Adrenal gland (tissue), 9 donors: ENCODE measurements at regions not wholly inside any gene's neighbourhood (a gene's known extent, or its start where the extent isn't known, plus 50 kb on each side); places are given as distances from the start of the nearest gene placed in this dataset.

Source experiments
- DNase-seq, 7 donors: peaks; one replicate each; pipeline ENCODE4 v3.0.0-alpha.2; 2019 to 2020
- H3K27ac ChIP-seq, 5 donors: fragments of 200-600 bp; sonication (generic) in 4 of 5; 1 replicate in 3 of 5; 2 replicates in 2 of 5; pipeline versions ENCODE4 v1.5.1 to v1.8.0; 2016 to 2020; ENCODE audit warnings: mild to moderate bottlenecking in 1 of 5
- H3K27me3 ChIP-seq: fragments of 200-600 bp; 2 replicates; pipeline ENCODE4 v1.8.0; 2021
- H3K36me3 ChIP-seq, 2 donors: fragments of 200-600 bp; replicated peaks in 1 of 2; 1 replicate in 1 of 2; 2 replicates in 1 of 2; pipeline versions ENCODE4 v1.5.1 to v1.8.0; 2018 to 2022
- H3K4me1 ChIP-seq, 2 donors: fragments of 200-600 bp; replicated peaks in 1 of 2; 1 replicate in 1 of 2; 2 replicates in 1 of 2; pipeline versions ENCODE4 v1.5.1 to v1.8.0; 2018 to 2021
- H3K4me3 ChIP-seq, 4 donors: fragments of 200-600 bp; sonication (generic) in 3 of 4; one replicate each; pipeline ENCODE4 v1.5.1; 2016 to 2018
- H3K9me3 ChIP-seq, 3 donors: fragments of 200-600 bp; sonication (generic) in 1 of 3; replicated peaks in 1 of 3; 1 replicate in 2 of 3; 2 replicates in 1 of 3; pipeline versions ENCODE4 v1.5.1 to v1.8.0; 2016 to 2021
- POLR2A ChIP-seq, 2 donors: fragments of 450-650 bp; IDR thresholded peaks; one replicate each; pipeline ENCODE4 v1.6.1; 2017; ENCODE audit warnings: antibody characterized with exemption in 2 of 2, mild to moderate bottlenecking in 2 of 2, moderate library complexity in 1 of 2
- WGBS, 4 donors: extraction: QIAGEN DNeasy Blood & Tissue Kit in 2 of 4; methylation state at CpG; one replicate each; pipeline versions ENCODE4 v1.1.5 to v1.1.7; 2013 to 2017; 5-methylcytosine and 5-hydroxymethylcytosine counted together
- intact Hi-C, 2 donors: fragments of 100-400 bp; cut with DNase I; formaldehyde crosslinking; loops; one replicate each; pipeline versions ENCODE4 v1.14.1 to v1.15.0; 2022 to 2023
- TF ChIP-seq, protein P1 (sequence below), 6 experiments: fragments of 450-650 bp in 4 of 6; fragments of 200-600 bp in 2 of 6; sonication (generic) in 1 of 6; IDR thresholded peaks; 1 replicate in 5 of 6; 2 replicates in 1 of 6; pipeline versions ENCODE4 v1.5.1 to v1.8.0; 2016 to 2021; ENCODE audit warnings: antibody characterized with exemption in 6 of 6, mild to moderate bottlenecking in 2 of 6, moderate library complexity in 1 of 6
- donor health status: healthy with polysubstance abuse.
- donor health status: Bipolar disorder and iron deficiency.
- donor health status: DM: yes; HTN: yes; CAD: no.
- donor health status: DM: no; HTN: no; CAD: no.
- donor health status: DM: no; HTN: no; CAD: no.

DNA sequence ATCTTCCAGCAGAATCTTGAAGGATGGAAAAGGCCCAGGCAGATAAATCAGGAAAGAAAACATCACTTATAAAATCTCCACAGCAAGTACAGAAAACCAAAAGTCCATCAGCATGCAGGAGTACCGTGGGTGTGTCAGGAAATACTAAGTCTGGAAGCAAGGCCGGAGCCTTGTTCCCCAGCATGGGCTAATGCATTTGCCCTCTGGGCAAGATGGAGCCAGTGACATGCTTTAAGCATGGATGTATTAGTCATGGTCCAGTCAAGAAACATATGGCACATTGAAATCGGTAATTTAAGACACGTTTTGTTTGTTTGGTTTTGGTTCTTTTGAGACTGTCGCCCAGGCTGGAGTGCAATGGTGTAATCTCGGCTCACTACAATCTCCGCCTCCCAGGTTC is 506.0 kb upstream of the JARID2 start:
- TF ChIP-seq, protein P1, sequence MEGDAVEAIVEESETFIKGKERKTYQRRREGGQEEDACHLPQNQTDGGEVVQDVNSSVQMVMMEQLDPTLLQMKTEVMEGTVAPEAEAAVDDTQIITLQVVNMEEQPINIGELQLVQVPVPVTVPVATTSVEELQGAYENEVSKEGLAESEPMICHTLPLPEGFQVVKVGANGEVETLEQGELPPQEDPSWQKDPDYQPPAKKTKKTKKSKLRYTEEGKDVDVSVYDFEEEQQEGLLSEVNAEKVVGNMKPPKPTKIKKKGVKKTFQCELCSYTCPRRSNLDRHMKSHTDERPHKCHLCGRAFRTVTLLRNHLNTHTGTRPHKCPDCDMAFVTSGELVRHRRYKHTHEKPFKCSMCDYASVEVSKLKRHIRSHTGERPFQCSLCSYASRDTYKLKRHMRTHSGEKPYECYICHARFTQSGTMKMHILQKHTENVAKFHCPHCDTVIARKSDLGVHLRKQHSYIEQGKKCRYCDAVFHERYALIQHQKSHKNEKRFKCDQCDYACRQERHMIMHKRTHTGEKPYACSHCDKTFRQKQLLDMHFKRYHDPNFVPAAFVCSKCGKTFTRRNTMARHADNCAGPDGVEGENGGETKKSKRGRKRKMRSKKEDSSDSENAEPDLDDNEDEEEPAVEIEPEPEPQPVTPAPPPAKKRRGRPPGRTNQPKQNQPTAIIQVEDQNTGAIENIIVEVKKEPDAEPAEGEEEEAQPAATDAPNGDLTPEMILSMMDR (IDR thresholded peaks at IDR 0.05) = no peak
- no peak for TF ChIP-seq POLR2A (IDR thresholded peaks at IDR 0.05)
- Histone ChIP-seq H3K4me1 (peaks cover 11 to 18% of the 10 kb centered on the region in 2 donors), H3K36me3 (no peaks in the 10 kb centered on the region), H3K4me3 (no peak overlapping the region), H3K9me3 (no peaks in the 10 kb centered on the region), H3K27ac (no peak overlapping the region), H3K27me3 (no peaks in the 10 kb centered on the region)
- intact Hi-C loops = no loop called here
- DNase-seq = no peak
- 77 to 97% (median 81%) methylated on average over 6 to 7 of the region's 7 CpGs for WGBS, 4 donors

DNA sequence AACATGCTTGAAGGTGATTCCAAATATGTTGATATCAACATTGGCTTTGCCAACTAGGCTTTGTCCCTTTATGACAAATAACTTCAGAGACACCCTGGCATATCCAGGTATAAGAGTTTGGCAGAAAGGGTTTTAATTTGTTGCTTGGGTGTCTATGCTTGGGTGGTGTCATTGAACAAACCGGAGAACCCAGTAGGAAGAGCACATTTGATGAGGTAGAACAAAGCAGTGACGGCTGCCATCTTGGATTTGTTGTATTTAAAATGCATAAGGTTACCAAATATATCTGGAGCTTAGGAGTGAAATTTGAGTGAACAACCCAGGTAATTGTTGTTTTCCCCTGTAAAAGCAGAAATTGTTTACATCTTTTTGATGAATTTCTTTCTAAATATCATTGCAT is 503.7 kb upstream of the JARID2 start:
- intact Hi-C loops = no loop called here
- DNase-seq = no peak
- no peaks in the 10 kb centered on the region for H3K36me3 ChIP-seq
- 96 to 100% (median 98%) methylated on average over 2 of the region's 2 CpGs for WGBS, 4 donors
- H3K4me1 ChIP-seq = peaks cover 11 to 18% of the 10 kb centered on the region in 2 donors
- H3K4me3 ChIP-seq = no peak overlapping the region
- H3K9me3 ChIP-seq = no peaks in the 10 kb centered on the region
- H3K27me3 ChIP-seq = no peaks in the 10 kb centered on the region
- TF ChIP-seq POLR2A (IDR thresholded peaks at IDR 0.05) = no peak
- TF ChIP-seq, protein P1 (IDR thresholded peaks at IDR 0.05) = no peak
- H3K27ac ChIP-seq = no peak overlapping the region

DNA sequence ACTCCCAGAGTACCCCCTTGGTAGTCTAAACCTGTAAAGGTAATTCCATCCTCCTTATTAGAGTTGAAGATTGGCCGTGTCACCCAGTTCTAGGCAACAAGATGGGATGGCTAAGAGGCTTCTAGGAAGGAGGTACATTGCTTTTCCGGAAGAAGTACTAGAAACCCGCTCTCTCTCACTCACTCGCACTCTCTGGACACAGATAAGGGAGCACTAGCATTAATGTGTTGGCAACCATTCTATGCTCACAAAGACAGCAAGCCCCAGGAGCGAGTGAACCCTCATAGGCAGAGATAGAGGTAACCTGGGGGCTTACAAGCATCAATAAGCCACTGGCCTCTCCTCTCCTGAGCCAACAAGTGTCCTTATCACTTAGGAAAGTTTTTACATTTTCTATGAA is 503.2 kb upstream of the JARID2 start:
- Histone ChIP-seq H3K36me3 (no peaks in the 10 kb centered on the region), H3K4me1 (peaks cover 11 to 18% of the 10 kb centered on the region in 2 donors), H3K27me3 (no peaks in the 10 kb centered on the region), H3K9me3 (no peaks in the 10 kb centered on the region), H3K27ac (peak overlapping the region in 3 of 5 donors; percentile 88 to 91 (median 90)), H3K4me3 (no peak overlapping the region)
- intact Hi-C loops = no loop called here
- no peak for DNase-seq
- TF ChIP-seq, protein P1 (IDR thresholded peaks at IDR 0.05) = no peak
- TF ChIP-seq POLR2A (IDR thresholded peaks at IDR 0.05) = no peak
- 91 to 99% (median 97%) methylated on average over 5 of the region's 5 CpGs for WGBS, 4 donors

DNA sequence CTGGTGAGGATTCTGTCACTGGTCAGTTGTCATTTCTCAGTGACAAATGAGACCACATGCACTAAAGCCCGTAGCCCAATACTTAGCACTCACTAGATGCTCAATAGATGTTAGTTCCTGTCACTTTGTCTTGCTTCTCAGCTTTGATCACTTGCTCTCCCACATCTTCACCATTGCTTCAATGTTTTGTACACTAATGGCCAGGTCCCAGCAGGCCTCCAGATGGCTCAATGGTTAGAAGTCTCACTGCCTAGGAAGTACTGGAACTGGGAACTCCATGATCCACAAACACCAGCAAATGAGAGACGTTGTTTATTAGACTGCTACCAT is 502.8 kb upstream of the JARID2 start:
- no peaks in the 10 kb centered on the region for H3K36me3 ChIP-seq
- no peaks in the 10 kb centered on the region for H3K9me3 ChIP-seq
- 85 to 100% (median 89%) methylated on average over 2 of the region's 2 CpGs for WGBS, 4 donors
- no peak for DNase-seq
- H3K4me3 ChIP-seq = no peak overlapping the region
- no peak for TF ChIP-seq POLR2A (IDR thresholded peaks at IDR 0.05)
- TF ChIP-seq, protein P1 (IDR thresholded peaks at IDR 0.05) = no peak
- H3K27me3 ChIP-seq = no peaks in the 10 kb centered on the region
- H3K4me1 ChIP-seq = peaks cover 11 to 18% of the 10 kb centered on the region in 2 donors
- peak overlapping the region in 4 of 5 donors; percentile 80 to 91 (median 89) for H3K27ac ChIP-seq
- intact Hi-C loops = no loop called here
